GM18868 (cell line): ENCODE measurements at regions not wholly inside any gene's neighbourhood (a gene's known extent, or its start where the extent isn't known, plus 50 kb on each side); places are given as distances from the start of the nearest gene placed in this dataset.

Experiments used
- ATAC-seq: cut with Tn5 transposase; IDR thresholded peaks from one replicate; pipeline ENCODE4 v1.9.1; 2021; ENCODE audit warnings: mild to moderate bottlenecking, moderate library complexity; ENCODE audit not compliant: unreplicated experiment

DNA sequence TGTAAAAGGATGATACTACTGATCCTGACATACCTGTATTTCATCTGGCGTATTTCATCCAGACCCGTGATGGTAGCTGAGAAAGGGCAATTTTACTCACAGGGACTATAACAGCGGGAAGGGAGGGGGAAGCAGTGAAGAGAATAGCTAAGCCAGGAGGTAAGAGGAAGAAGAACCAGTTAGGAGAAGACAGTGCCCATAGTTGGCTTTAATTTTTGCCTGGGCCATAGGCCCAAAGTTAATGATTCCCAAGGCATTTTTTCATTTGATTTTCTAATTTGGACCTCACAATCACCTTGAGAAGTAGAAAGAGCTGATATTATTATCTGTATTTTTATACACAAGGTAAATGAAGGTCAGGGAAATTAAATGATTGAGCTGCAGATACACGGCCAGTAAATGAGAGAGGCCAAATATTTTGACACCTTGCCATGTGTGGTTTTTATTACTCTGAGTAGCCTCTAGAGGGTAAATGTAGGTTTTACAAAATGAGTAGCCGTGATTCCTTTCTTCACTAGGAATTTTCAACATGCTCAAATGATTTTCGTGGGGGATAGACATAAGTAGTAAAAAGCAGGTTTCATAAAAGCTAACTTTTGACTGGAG, 382.2 kb downstream of the FUT8 start:
- ATAC-seq = no peak

DNA sequence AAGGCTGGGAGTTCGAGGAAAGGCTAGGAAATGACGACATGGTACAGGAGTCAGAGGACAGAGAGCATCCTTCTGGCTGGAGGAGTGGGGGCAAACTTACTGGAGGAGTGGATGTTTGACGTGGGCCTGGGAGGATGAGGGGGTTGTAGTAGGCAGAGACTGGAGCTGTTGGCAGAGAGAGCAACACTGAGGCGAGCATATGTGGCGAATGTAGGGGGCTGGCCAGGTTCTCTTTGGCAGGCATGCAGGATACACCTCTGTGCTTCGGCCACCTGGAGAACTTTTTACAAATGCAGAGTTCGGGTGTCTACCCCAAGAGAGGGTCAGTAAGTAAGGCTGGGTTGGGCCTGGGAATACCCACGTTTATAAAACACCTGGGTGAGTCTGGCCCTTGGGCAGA, 385.7 kb downstream of the FUT8 start:
- no peak for ATAC-seq

DNA sequence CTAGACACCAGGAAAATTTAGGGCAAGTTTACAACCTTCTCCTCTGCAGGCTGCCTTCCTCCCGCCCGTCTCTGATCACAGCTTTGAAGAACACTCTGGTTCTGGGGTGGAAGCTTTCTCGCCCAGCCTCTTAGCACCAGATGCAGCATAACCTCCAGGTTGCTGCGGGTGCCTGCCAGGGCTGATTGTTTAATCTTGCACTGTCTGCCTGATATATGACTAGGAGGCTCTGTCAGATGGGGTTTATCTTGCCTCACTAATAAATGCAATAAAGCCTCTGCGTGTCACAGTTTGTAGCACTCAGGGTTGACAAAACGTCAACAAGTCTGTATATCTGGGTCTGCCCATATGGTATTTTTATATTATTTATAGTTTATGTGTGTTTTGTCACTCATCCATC, 388.2 kb downstream of the FUT8 start:
- no peak for ATAC-seq

DNA sequence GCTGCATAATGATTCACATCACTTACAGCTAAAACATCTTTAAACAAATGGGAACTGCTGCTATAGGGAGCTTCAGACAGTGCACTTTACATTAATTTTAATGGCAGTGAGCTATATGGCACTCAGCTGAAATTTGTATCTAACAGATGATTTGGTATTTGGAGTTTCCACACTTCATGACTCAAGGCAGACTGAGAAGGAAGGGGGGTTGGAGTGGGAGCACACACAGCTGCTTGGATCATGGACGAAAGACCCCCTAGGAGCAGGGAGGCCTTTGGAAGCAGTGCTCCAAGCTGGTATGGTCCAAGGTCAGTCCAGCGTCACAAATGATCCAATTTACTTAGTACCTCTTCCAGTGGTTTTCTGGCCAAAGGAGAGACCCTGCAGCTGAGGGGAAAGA, 389.7 kb downstream of the FUT8 start:
- ATAC-seq = no peak

DNA sequence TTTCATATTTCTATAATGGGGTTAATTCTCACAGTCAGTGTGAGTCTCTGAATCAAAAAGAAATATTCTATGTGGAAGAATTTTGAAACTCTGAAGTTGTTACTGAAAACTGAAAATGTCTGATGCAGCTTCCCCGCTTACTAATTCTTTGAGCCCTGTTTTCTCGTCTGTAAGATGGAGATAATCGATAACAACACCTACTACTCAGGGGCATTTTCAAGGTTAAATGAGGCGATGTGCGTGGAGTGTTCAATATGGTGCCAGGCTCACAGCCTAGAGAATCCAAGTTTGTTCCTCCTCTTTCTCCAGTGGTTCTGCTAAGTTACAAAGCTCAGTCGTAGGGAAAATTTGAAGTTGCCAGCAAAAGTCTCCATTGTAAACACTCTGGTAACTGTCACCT, 391.4 kb downstream of the FUT8 start:
- no peak for ATAC-seq

DNA sequence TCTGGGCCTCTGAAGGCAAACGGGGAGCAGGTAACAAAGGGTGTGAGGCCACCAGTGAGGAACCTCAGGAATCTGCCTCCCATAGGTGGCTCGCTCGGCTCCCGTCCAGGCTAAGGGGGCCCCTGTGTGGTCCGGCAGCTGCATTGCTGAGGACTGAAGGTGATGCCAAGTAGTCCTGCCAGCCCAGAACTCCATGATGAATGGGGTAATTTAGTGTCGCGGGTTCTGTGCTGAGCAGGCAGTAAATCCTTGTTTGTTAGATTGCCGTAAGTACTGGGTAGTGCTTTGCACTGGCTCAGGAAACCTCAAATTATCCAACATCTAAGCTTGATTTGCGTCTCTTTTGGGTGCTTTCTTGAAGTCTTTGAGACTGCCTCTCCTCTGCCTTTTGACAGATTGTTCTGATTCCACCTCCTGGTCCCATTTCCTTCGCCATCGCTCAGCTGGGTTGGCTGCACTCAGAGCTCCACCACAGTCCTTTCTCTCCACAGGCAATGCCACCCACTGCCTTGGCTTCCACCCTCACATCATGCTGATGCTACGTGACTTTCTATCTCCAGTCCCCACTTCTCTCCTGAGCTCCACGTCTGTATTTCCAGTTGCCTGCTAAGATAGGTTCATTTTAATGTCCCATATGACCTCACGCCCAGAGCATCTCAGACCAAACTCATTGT, 392.0 kb downstream of the FUT8 start:
- ATAC-seq = peak; percentile 13

DNA sequence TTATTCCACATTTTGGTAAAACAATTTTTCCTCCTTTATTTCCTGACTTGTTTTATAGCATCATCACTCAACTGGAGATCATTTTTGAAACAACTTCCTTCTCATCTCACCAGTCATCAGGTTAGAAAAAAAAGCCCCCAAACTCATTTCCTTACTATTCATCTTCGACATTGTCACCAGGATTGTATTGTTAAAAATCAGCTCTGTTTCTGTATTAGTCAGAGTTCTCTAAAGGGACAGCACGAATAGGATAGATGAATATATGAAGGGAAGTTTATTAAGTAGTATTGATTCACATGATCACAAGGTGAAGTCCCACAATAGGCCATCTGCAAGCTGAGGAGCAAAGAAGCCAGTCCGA, 392.6 kb downstream of the FUT8 start:
- peak; percentile 82 for ATAC-seq

DNA sequence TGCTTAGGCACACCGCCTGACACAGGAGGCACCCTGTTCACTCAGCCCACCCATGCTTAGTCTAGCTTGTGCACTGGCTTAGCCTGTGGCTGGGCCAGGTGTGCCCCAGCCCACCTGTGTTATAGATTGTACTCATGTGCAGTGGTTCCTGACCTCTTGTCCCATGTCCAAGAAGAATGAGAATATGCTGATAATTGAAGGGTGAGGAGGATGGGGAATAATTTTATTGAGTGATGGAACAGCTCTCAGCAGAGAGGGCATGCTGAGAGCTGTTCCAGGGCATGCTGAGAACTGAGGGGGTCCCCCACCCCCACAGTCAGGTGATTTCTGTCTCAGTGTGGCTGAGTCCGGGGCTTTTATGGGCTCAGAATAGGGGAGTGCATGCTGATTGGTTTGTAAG, 395.9 kb downstream of the FUT8 start:
- ATAC-seq = no peak

DNA sequence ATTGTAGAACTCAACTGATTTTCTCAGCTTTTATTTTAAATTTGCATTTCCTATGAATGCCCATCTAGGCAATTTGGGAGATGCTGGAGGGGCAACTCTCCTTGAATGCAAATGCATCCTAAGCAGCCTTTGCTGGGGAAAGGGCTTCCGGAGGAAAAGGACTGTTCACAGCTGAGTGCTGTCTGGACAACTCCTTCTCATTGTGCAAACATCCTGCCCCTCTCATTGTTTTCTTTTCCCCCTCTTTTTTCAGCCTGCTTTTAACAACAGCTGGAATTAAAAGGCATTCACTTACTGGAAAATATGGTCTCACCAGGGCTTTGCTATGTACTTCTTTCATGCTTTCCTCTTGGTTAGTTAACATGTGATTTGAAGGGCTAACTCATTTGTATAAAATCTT, 397.8 kb downstream of the FUT8 start:
- no peak for ATAC-seq

DNA sequence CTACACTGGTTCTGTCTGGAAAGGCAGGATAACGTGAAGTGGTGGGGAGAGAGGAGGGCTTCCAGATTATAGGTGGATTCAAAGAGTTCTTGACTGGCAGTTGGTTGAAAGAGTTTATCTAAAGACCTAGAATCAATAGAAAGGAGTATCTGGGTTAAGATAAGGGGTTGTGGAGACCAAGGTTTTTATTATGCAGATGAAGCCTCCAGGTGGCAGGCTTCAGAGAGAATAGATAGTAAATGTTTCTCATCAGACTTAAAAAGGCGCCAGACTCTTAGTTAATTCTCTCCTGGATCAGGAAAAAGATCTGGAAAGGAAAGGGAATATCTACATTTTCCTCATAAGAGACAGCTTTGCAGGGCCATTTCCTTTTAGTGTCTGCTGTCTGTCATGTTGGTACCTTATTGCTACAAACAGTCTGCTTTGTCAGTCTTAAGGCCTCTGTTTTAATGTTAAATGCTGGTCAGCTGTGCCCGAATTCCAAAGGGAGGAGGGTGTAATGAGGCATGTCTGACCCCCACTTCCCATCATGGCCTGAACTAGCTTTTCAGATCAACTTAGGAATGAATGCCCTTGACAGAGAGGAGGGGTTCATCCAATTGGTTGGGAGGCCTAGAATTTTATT, 401.3 kb downstream of the FUT8 start:
- ATAC-seq = no peak

DNA sequence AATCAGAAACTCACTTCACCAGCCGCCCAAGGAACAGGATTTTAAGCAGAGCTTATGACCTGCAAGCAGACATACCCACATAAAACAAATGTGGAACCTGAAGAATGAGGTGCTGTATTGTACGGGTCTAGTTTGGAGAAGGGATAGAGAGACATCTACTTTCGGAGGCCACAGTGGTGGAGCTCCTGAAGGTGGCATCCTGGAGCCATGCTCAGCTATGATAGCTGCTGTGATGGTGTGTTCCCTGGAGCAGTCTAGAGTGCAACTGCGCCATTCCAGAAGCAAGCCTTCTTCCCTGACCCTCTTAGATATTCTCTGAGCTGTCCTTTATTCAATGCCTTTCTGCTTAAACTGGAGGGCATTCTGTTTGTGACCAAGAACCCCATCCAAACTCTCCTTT, 402.6 kb downstream of the FUT8 start:
- no peak for ATAC-seq

DNA sequence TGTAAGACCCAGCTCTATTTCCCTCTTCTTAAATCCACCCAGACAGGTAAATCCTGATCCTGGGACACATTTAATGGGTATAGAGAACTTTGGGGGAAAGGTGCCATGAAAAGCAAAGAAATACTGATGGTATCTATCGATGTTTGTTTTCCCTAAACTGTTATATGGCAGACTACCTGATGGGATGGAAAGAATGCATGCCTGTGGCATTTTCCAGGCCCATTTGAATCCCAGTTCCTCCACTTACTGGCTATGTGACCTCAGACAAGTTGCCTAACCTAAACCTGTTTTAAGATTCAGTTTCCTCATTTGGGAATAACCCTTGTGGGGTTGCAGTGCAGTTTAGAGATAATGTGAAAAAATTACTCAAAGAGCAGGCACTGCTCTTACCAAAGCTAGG, 404.5 kb downstream of the FUT8 start:
- no peak for ATAC-seq

DNA sequence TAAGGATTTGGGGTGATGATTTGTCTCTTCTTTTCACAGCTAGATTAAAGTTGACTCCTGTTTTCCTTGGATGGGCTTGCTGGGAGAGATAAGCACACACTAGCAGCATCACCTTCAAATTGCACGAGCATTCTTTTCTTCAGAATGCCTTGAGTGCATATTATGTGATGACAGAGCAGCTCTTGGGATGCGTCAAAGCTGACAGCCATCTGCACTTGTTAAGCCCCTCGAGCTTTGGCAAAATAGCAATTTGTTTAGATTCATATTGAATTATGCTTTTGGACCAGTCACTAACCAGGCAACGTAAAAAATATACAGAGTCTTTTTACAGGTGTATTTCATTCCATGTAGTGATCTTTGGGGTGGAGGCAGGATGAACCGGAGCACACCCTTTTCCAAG, 407.0 kb downstream of the FUT8 start:
- ATAC-seq = no peak

DNA sequence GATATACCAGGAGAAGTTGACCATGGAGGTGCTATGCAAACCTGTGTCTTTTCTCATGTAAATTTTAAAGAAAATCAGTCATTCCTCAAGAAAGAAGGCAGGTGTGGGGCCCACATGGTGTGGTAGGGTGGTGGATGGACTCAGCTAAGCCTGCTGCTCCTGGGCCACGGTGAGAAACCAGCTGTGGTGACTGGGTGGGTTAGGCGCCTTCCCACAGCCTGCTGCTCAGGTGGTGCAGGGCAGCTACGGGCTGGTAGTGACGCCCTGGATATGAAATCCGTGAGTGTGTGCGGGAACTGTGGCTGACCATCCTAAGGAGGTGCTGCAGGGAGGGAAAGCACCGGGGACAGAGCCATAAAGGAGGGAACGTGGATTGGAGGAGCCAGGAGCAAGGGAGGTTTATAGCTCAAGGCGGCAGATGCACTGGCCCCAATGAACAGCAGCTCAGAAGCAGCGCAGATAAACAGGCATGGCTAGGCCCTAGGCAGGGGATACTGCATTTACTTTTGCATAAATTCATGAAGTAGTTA, 408.8 kb downstream of the FUT8 start:
- ATAC-seq = no peak

DNA sequence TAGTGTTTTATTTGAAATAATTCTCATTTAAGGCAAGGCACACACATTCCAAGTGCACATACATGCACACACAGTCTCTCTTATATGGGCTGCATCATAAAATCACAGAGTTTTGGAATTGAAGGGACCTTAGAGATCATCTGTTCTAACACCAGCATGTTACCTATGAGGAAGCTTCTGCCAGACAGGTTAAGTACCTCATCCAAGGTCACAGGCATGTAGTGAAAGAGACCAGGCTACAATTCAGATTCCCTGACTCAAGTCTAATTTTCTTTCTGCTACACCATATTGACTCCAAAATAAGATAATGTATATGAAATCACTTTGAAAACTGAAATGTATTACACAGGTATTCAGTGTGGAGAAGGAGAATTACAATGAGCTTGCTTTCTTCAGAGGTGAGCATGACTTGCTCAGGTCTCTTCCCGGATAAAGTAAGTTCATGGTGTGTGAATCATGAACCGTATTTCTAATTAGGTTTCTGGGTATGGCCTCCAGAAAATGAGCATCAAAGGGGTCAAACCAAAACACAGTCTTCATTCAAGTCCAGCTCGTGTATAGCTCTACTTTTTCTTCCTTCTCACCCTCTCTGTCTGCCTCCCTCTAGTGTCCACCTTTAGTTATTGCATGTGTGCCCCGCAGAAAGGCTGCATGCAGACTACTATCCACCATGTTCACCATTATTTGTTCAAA, 411.9 kb downstream of the FUT8 start:
- ATAC-seq = peak; percentile 87

DNA sequence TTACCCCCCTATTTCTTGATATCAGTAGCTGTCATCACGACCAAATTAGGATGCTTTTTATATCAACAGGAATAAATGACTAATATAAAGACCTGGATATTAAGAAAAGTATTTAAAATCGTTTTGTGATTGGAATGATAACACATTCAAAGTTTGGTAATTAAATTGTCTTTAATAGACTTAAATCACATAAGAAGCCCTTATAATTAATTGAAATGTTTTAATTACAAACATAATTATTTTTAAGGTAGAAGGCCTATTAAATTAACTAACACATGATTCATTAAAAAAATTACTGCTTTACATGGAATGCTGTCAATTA, 412.4 kb downstream of the FUT8 start:
- no peak for ATAC-seq

DNA sequence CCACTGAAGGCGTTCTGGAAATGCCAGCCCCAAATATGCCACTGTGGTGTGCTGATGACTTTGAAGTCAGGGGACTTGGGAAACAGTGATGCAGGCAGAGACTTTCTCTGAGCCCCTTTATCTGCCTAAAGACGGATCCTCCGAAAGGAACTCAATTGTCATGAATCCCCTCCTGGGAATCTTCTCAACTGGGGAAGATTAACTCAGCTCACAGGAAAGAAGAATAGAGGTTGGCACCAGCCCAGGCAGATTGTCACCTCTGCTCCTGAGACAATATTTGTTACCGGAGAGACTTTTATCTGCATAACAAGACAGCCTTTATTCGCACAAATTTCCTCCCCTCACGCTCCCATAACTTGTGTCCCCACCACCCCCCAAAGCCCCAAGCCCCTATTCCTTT, 414.4 kb downstream of the FUT8 start:
- ATAC-seq = no peak

DNA sequence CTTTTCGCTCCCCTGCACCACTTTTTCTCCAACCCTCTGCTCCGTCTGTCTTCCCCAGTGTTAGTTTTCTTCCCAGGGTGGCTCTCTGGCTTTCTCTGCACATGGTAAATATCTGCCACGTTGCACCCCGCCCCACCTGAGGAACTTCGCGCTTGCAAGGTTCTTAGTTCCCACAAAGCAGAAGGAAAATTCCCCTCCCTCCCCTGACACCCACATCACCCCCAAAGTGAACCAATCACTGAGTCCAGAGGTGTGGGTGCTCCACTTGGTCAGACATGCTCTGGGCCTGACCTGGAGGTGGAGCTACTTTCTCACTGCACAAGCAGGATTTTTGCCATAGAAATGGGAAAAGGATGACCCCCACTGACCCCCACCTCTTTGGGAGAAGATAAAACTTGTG, 415.0 kb downstream of the FUT8 start:
- ATAC-seq = no peak

DNA sequence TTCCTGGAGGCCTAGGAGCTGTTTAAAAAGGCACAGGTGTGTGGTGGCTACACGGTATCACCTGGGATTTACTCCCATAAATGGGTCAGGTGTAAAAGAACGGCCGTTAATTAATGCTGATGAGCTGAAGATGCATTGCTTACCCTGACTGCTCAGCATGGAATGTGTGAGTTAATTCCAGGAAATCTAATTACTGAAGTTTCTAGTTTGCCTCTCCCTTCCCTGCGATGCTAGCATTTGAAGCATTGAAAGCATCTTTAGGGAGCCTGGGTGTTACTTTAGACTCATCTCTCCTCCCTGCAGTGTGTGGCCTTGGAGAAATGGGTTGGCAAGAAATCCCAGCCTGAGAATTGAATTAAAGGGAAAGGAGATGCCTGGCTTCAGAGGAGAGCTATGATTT, 415.9 kb downstream of the FUT8 start:
- ATAC-seq = no peak

DNA sequence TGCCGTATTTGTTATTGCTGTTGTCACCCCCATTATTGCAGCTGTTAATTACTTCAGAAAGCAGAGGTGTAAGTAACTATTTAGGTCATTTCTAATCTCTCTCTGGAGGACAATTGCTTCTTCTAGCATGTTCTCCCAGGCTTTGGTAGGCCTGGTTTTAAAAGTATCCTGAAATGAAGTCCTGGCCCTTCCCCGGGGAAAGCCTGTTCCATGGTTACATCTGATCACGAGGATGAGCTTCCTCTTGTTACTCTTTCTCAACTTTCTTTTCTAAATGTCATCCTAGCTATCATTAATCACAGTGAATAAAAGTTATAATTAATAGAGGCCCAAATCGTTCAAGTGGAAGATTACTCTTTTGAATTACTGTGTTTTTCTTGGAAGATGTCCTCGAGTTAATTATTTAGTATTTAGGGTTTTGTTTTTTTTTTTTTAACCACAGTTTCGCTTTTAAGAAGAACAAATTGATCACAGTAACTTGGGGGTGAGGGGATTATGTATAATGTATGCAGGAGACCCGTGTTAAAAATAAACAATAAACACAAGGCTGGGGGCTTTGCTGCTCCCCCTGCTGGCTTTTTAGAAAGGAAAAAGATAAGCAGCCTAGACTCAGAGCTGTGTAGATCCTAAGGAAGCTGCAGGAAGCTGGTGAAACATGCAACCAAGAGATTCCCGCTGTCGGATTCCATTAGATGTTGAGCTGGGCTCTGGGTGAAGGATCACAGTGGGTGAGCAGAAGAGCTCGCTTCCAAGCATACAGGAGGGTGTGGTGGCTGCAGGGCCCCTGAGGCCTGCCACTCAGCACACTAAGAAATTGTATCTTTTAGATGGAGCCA, 420.1 kb downstream of the FUT8 start:
- no peak for ATAC-seq

DNA sequence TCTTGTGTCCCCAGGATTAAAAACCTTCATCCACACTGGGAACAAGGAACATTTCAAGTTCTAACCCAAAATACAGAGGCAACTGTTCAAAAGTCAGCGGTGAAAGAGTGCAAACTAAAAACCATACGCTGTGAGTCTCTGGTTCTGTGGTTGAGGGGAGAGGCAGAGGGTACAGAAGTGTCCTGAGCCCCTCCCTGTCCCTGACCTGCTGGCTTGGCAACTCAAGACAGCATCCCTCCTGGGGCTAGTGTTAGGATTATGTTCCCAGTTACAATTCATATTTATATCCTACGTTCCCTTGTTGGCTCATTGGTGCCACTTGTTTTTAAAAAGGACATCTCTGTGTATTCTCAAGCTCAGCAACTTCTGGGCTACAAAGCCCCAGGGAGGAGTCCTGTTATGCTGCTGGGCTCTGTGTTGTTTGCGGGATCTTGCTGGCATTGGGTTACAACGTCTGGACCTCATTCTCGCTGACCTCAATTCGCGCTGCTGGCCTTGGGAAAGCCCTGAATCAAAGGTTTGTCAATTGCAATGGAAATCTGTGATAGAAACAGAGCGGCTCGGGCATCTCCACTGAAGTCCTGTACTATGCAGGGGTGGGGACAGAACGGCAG, 420.8 kb downstream of the FUT8 start:
- ATAC-seq = no peak
